Ishikawa (cell line): ENCODE measurements at regions not wholly inside any gene's neighbourhood (a gene's known extent, or its start where the extent isn't known, plus 50 kb on each side); places are given as distances from the start of the nearest gene placed in this dataset.

Experiments
- EP300 ChIP-seq: IDR thresholded peaks from 2 replicates; pipeline ENCODE4 v1.6.1; 2012; ENCODE audit warnings: borderline replicate concordance
- TAF1 ChIP-seq: IDR thresholded peaks from 2 replicates; pipeline ENCODE4 v1.6.1; 2012; ENCODE audit warnings: low read depth, mild to moderate bottlenecking
- ZBTB7A ChIP-seq: IDR thresholded peaks from 2 replicates; pipeline ENCODE4 v1.6.1; 2012; ENCODE audit warnings: low read depth
- TF ChIP-seq, protein P1 (sequence below): IDR thresholded peaks from 2 replicates; pipeline ENCODE4 v1.6.1; 2012

DNA sequence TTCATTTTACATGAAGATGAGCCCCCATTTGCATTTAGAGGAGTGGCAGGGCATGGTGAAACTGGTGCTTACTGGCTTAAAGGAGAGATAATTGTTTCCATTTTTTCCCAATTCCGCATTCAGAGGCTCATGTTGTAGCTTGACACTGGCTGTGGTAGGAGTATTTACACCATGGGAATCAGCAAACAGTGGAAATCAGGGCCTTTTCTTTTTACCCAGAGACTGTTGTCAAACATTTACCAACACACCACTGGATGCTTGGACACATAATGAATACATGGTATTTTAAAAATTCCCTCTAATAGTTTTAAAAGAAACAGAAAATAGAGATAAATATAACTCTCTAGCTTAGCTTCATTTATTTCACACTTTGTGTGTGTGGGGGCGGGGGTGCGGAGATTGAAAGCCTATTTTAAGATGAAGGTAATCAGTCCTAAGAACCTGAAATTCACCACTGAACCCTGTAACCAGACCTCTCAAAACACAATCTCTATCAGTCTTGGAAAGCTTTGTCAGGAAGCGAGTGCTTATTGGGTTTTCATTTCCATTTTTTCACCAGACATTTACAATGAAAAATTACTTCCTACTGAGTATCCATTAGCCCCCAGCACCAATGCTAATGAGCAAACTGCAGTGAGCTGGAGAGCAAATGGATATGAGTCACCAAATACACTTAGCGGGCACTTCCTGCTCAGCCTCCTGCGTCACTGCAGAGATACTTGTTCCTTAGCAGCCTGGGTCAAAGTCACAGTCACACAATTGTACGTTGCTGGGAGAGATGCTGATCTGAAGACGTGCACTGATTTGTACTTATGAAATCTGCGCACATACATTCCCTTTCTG is 532.0 kb downstream of the BCKDHB start:
- TF ChIP-seq, protein P1, sequence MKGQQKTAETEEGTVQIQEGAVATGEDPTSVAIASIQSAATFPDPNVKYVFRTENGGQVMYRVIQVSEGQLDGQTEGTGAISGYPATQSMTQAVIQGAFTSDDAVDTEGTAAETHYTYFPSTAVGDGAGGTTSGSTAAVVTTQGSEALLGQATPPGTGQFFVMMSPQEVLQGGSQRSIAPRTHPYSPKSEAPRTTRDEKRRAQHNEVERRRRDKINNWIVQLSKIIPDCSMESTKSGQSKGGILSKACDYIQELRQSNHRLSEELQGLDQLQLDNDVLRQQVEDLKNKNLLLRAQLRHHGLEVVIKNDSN: no peak
- TF ChIP-seq EP300 (peak; percentile 52; the same call in 1 of the 2 replicates), ZBTB7A (no peak), TAF1 (no peak)
